Ishikawa (cell line): ENCODE measurements at regions not wholly inside any gene's neighbourhood (a gene's known extent, or its start where the extent isn't known, plus 50 kb on each side); places are given as distances from the start of the nearest gene placed in this dataset.

Source experiments
- CEBPB ChIP-seq: IDR thresholded peaks from 2 replicates; pipeline ENCODE4 v1.6.1; 2012
- CREB1 ChIP-seq: IDR thresholded peaks from 2 replicates; pipeline ENCODE4 v1.6.1; 2012; ENCODE audit warnings: low read depth
- EP300 ChIP-seq: IDR thresholded peaks from 2 replicates; pipeline ENCODE4 v1.6.1; 2012; ENCODE audit warnings: borderline replicate concordance
- FOXM1 ChIP-seq: IDR thresholded peaks from 2 replicates; pipeline ENCODE4 v1.6.1; 2012; ENCODE audit warnings: low read depth, borderline replicate concordance
- MAX ChIP-seq: IDR thresholded peaks from 2 replicates; pipeline ENCODE4 v1.6.1; 2012
- NFIC ChIP-seq: IDR thresholded peaks from 2 replicates; pipeline ENCODE4 v1.6.1; 2012
- RAD21 ChIP-seq: IDR thresholded peaks from 2 replicates; pipeline ENCODE4 v1.6.1; 2012; ENCODE audit warnings: low read depth
- REST ChIP-seq: IDR thresholded peaks from 2 replicates; pipeline ENCODE4 v1.6.1; 2012; ENCODE audit warnings: low read depth, mild to moderate bottlenecking
- TAF1 ChIP-seq: IDR thresholded peaks from 2 replicates; pipeline ENCODE4 v1.6.1; 2012; ENCODE audit warnings: low read depth, mild to moderate bottlenecking
- TCF12 ChIP-seq: IDR thresholded peaks from 2 replicates; pipeline ENCODE4 v1.6.1; 2012; ENCODE audit warnings: low read depth
- TEAD4 ChIP-seq: IDR thresholded peaks from 2 replicates; pipeline ENCODE4 v1.6.1; 2012
- USF1 ChIP-seq: IDR thresholded peaks from 2 replicates; pipeline ENCODE4 v1.6.1; 2012
- YY1 ChIP-seq: IDR thresholded peaks from 2 replicates; pipeline ENCODE4 v1.6.1; 2012; ENCODE audit warnings: low read depth

GRCh38 chr12:69170293-69170692, 69.1 kb upstream of the CPSF6 start:
- TF ChIP-seq EP300 (no peak), YY1 (no peak), RAD21 (no peak), TAF1 (no peak), REST (no peak), CEBPB (no peak), TEAD4 (no peak), FOXM1 (no peak), CREB1 (no peak), NFIC (no peak), USF1 (no peak), MAX (no peak), TCF12 (no peak)
